NCI-H69 (cell line): ENCODE measurements at regions not wholly inside any gene's neighbourhood (a gene's known extent, or its start where the extent isn't known, plus 50 kb on each side); places are given as distances from the start of the nearest gene placed in this dataset.

Source experiments
- DNase-seq: peaks from one replicate; lab custom pipeline; 2025; lab: John Stamatoyannopoulos, UW

DNA sequence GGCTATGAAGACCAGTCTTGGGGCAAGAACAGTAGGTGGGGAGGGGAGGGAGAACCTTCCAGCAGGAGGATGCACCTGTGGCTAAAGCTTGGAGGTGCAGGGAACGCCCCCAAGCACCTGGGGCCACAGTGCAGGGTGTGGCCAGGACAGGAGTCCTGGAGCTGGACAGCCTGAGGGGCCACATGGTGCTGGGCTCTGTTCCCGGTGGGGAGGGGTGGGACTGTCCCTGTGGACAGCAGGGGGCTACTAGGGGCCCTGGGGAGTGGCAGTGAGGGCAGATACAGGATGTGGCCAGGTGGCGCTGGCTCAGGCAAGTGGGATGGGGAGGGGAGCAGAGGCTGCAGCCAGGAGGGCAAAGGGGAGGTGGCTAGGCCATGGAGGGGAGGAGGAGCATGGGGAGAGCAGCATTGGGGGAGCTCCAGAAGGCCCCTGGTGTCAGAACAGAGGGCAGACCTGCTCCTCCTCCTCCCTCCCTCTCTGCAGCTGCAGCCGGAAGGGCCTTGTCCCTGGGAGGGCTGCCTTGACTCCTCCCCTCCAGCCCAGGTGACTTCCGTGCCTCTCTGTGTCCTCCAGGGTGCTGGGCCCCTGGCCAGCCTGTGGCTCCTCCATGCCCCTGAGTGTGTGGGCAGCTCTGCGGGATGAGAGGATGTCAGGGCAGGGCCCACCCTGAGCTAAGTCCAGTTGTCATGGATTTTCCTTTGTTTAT lies 68.4 kb upstream of the DLK1 start:
- peak; percentile 88 for DNase-seq

DNA sequence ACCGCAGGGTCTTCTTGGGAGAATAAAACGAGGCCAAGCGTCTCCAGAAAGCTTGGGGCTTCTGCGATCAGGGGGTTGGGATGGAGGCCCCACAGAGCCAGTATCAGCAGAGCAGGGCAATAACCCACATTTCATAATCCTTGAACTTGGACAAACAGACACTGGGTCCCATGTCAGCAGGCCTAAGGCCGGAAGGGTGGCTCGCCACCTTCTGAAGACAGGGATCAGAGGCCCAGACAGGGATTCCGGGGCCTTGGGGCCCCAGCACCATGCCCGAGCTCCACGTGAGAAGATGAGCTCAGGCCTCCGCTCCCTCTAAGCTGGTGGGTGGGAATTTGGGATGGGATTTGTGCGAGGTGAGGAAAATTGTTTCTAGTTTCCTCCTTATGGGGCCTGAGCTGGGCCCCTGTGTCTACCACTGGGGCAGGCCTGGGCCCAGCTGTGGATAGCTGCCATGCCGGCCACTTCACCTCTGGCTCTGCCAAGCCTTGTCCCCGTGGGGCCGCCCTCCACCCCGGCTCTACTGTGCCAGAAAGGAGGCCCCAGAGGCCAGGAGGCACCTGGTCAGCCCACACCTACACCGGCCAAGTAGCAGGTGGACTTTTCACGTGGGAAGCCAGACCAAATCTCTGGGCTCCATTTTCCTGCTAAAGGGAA lies 67.2 kb upstream of the DLK1 start:
- no peak for DNase-seq

DNA sequence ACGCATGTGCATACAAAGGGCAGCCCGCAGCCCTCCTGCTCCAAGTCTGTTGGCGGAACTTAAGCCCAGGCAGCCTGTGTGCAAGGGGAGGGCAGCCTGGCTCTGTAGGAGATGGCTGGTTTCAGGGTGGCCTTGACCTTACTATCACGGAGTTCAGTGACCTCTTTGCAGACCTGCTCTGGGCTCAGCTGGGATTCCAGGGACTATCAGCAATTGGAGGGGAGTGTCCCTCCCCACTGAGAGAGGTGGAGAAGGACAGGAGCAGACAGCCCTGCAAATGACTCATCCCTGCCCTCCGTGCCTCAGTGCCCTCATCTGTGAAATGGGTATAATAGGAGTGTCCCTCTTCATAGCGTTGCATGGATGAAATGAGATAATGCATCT lies 66.2 kb upstream of the DLK1 start:
- DNase-seq = no peak

DNA sequence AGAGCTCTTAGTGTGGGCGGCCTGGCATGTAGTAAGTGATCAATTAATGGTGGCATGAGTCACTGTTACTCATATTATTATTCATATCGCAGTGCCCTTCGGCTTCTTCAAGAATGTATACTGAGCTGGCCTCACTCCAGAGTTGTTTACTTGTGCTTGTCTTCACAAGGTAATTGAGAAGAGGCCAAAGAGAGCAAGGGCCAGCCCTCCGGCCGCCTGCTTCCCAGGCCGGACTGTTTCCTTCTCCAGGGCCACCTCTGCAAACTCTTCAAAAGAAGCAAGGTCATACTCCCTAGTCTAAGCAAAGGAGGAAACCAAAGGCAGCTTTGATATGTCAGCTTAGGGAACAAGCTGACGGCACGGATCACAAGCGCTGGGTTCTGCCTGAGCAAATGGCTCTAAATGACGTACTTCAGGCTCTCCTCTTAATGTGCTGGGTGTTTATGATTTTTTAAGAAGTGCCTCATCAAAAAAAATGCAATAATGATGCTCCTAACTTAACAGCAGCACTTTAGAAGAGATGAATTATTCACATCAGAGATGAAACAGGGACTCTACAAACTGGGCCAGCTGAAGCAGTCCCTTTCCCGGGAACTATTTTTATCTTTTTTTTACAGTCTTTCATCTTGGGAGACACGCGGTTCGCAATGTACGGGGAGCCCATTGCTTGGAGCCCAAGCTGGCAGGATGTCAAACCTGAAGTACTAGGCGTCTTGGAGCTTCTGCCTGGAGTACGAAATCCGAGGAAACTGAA lies 65.6 kb upstream of the DLK1 start:
- DNase-seq = no peak

DNA sequence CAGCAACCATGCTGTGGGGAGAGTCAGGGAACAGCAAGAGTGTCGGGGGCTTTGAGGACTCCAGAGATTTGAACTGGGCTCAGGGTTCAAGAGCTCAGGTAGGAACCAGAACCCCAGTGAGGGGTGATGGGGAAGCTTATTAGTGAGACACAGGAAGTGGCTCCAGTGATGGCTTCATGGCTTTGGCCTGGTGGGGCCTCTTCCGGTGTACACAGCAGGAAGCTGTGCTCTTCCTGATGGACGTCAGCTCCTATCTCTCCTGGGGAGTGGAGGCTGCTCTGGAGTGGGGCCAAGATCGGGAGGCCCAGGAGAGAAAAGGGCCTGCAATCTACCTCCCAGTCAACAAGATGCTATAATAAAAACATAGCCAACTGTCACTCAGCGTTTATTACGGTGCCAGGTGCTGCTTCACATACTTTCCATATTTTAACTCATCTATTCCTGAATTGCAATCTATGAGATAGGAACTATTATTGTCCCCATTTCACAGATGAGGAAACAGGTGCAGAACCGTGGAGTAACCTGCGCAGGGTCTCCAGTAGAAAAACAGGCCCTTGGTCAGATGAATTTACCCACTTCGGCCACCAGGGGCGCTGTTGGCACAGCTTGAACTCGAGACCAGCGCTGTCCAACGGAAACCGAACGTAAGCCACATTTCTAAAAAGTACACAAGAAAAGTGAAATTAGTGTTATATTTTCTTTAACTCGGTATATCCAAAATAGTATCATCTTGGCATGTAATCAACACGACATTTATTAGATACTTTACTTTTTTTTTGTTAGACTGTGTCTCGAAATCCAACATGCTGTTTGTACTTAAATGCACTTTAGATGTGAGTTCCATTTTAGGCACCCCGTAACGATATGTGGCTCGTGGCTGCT lies 63.6 kb upstream of the DLK1 start:
- DNase-seq = peak; percentile 81

DNA sequence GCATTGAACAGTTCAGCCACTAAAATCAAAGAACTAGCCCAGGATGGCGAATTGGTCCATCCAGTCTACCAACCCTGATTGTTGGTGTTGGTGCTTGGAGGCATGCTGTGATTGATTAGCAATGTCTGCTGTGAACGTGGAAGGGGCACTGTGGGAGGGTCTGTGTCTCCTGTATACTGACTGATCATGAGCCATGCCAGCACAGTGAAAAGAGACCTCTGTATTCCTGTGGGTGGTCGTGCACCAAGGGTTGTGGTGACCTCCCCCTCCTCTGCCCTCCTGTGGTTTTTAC lies 63.0 kb upstream of the DLK1 start:
- DNase-seq = peak; percentile 46

DNA sequence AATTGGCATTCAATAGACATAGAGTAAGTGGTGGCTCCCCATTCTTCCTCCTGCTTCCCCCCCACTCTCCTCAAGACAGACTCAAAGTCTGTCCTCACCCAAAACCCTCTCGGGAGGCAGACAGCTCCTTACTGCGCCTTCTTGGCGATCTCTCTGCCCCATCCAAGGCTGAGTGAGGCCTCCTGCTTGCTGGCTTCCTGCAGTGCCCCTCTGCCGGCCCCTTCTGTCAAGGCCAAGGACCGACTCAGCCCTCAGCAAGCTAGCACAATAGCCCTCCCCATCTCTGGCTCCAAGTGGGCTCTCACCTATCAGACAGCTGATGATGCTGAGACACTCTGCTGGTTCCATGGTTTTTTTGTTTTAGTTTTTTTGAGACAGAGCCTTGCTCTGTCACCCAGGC lies 62.5 kb upstream of the DLK1 start:
- DNase-seq = peak; percentile 52

DNA sequence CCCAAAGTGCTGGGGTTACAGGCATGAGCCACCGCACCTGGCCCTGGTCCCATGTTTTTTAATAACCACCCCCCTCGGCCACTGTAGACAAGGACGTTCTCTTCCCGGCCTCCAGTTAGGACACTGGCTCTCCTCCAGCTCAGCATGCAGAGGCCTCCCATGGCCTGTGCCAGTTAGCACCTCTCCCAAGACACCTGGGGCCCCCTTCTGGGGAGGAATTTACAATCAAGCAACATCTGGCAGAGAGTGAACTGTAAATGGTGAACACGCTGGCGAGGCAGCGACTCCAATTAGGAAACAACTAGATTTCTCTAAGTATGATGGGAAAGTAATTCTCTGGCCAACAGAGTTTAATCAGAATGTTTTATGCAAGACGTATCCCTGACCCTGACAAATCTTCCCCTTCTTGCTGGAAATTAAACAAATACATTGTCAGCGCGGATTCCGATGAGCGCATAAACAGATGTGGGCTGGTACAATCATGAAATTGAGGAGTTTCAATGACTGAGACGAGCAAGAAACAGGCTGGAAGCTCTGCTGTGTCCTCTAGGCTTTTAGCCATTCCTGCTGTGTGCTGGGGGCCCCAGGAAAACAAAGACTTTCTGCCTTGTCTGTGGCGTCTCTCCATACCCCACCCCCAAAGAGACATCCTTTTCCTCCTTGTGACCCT lies 61.7 kb upstream of the DLK1 start:
- DNase-seq = peak; percentile 83

DNA sequence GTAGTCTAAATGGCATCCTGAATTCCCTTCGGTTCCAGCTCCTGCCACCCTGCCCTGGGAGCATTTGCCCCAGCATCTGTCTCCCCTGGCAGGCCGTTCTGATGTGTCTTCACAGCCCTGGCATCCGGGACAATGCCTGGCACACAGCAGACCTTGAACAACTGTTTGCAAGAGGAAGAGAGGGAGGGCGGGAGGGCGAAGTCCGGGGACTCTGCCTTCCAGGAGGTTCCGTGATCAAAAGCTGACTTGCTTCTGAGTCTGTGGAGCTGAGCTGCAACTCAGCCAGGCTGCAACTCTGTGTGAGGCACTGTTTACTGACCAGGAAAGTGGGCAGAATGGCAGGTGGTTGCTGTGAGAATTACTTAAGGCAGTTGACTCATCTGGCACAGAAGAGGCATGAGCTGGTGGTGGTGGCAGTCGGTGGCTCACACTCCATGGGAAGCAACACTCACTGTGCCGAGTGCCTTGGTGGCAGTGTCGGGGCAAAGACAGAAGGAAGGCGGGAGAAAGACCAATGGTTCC lies 61.1 kb upstream of the DLK1 start:
- DNase-seq = peak; percentile 50

DNA sequence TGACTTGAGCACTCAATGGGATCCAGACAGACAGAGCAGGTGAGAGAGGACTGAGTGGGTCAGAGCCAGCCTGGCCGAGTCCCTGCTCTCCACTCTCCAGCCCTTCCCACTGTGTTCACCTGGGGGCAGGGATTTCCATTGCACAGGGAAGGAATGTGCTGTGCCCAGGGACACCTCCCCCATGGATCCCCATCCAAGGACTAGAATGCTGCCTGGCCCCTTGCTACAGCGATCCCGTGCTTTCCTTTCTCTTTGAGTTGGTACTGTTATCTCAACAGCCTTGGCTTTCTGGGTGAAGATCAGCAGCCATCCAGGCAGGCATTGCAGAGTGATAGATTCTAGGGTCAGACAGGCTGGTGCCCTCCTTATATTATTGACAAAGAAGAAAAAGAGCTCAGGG lies 60.3 kb upstream of the DLK1 start:
- no peak for DNase-seq

DNA sequence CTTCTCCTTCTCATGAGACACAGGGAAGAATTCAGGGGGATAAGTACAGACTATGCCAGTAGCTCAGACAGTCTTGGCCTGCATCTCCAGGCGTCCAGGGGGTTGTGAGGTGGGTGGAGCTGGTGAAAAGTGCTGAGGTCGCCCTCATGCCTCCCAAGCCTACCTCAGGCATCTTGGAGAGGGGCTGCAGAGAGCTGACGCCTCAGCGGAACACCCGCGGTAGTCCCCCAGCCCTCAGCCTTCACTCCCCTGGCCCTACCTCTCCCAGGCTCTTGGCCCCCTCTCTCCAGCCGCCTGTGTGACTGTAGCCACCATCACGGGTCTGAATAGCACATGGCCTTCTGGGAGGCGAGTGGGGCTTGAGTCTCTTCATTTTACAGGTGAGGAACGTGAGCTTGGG lies 59.8 kb upstream of the DLK1 start:
- no peak for DNase-seq

DNA sequence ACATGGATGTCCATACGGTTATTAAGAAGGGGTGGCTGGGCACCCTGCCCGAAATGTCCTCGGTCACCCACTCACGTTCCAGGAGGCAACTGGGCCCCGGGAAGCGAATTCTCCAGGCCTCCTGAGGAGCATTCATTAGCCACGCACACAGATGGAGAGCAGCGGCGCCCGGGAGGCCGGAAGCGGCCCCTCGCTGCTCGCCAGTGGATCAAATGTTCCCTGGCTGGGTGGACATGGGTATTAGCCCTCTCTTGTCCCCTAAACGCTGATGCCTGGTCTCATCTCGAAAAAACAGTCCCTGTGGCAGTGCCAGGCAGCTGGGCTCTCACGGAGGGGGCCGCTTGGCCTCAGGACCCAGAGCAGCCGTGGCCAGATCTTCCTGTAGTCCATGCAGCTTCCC lies 59.0 kb upstream of the DLK1 start:
- DNase-seq = no peak

DNA sequence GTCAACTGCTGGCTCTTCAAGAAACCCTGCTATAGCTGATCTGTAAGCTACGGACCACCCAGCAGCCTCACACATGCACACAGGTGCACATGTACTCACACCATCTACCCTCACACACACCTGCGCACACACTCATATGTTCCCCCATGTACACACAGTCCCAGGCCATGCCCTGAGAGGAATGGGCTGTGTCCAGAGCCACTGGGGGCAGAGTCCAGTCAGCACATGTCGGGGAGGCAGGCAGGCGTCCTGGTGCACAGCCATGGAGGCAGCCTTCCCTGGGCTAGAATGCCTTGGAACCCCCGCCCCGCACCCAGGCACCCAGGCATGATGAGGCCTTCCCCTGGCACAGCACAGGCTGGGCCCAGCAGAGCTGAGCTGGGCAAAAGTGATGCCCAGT lies 58.3 kb upstream of the DLK1 start:
- DNase-seq = no peak

DNA sequence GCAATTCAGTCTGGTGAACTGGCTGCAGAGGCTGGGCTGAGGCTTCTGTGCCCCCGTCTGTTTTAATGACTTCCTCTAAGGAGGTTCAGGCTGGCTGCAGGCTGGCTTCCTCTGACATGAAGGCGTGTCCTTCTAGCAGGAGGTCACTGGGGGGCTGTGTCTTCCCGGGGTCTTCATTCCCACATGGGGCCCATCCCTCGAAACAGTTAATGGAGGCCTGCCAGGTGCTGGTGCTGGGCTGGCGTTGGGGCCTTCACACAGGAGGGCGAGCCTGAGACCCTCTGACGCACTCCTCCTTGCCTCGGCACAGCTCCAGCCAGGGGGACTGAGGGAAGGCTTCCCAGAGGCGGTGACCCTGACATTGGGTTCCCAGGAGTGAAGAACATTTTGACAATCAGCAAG lies 57.7 kb upstream of the DLK1 start:
- peak; percentile 27 for DNase-seq

DNA sequence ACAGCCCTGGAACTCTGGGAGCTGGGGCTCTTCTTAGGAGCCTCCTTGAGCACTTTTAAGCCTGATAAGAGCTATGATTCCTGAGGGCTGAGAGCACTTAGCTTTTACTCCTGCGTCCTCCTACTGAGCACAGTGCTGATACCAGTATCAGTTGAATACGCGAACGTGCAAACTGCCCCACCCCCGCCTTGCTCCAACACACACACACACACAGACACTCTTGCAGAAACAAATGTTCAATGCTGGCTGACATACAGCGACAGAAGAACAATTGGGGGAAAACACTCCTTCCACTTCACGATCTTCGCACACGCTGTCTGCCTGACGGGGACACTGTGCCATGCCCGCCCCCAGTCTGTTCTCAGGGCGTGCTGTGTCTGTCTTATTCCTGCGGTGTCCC lies 57.2 kb upstream of the DLK1 start:
- peak; percentile 37 for DNase-seq

DNA sequence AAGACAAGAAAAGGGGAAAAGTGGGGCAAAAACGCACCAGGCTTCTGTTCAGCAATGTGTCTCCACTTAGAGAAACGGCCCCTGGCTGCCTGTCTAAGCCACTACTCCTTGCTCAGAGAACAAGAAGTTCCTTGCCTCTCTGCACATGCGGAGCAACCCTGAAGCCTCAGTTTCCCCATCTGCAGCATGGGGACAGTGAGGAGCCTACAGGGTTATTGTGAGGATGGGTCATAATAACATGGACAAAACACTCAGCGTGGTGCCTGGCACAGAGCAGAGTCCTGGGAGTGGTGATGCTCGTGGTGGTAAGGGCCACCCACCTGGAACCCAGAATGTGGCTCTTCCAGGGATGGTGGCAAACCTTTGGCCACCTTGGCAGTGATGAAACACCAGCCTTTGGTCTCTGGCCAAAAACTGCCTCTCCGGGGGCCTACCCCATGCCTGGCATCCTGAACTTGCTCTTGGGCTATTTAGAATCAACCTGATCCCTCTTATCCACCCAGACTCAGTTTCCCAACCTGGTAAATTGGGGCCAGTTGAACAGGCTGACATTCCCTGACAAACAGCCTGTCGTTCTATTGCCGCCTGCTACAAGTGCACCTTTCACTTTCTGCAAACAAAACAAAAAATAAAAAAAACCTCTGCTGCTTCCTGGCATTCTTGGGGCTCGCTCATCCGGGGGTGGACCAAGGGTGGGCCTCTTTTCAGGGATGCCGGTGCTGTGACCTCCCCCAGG lies 56.5 kb upstream of the DLK1 start:
- peak; percentile 65 for DNase-seq

DNA sequence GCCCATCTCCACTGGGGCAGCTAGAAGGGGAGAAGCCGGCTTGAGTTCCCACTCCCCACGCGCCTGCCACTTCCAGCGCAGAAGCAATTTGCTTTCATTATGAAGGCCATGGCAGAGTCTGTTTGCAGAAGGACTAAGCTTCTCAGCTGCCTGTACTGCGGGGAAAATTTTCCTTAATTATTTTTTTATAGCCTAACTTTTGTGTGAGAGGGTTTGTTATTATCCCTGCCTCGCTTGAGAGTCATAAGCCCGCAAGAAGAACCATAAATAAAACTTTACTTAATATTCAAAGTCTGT lies 56.0 kb upstream of the DLK1 start:
- DNase-seq = peak; percentile 86

DNA sequence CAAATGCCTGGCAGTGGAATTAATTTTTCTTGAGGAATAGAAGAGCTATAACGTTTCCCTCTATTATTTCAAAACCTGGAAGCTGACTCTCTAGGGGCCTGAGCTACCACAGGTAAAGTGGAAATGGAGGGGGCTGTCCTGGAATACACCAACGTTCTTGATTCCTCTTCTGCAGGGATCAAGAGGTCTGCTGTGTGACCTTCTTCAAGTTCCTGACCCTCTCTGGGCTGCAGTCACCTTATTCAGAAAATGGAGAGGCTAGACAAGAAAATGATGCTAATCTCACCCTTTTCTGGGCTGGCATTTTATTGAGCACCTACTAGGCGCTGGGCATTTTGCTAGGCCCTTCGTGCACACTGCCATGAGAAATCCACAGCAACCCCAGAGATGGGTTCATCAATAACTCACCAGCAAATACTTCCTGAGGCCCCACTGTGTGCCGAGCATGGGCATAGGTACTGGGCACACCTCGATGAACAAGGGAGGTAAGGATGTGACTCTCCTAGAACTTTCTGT lies 55.2 kb upstream of the DLK1 start:
- peak; percentile 36 for DNase-seq

DNA sequence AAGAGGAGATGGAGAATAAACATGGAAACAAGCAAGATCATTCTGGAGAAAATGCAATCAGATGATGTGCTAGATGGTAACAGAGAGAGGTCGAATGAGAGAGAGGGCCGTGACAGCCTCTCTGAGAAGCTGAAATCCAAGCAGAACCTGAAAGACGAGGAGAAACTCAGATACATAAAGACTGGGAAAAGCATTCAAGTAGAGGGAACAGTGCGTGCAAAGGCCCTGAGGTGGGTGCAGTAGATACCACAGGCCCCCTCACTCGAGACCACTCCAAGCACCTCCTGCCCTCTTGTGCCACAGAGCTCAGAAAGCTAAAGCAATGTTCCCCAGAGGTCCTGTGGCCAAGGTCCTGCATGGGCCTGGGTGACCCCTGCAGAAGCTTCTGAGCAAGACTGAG lies 54.8 kb upstream of the DLK1 start:
- no peak for DNase-seq

DNA sequence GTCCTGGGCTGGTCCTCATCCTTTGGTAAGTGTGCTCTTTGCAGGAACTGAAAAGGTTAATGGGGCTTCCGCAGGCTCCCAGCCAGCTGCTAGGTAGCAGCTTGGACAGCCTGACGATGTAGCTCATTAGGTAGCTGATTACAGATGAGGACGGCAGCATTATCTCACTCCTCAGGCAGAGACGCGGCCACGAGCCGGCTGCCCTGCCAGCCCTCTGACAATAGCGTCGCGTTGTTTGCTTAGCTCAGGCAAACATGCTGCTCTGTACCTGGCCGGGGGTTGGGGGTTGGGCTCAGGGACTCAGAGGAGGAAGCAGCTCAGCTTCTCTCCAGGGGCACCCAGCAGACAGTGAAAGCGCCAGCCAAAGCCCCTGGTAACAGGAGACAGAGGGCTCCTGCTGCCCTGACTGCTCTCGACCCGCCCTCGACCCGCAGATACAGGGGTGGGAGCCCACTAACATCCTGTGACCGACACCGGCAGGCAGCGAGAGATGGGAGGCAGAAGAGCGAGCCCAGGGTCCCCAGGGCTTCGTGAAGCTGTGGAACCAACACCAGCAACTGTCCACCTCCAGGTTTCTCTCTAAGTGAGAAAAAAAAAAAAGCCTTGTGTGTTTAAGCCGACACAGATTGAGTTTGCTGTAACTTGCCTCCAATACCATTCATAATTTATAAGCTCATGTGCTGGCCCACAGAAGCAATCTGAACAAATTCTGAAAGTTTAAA lies 53.4 kb upstream of the DLK1 start:
- peak; percentile 100 for DNase-seq
